SU-DHL-6 (cell line): ENCODE measurements at regions not wholly inside any gene's neighbourhood (a gene's known extent, or its start where the extent isn't known, plus 50 kb on each side); places are given as distances from the start of the nearest gene placed in this dataset.
"Not testable (repeated sequence)": the region's sequence is repeated elsewhere in the genome, so short reads cannot be mapped to it uniquely, and the experiment has no call there.

Experiments used
- H2AFZ ChIP-seq: fragments of 200-600 bp; sonication (generic); 2 replicates; pipeline ENCODE4 v1.6.1; 2014; ENCODE audit warnings: low read depth, mild to moderate bottlenecking, moderate library complexity, mixed read lengths, antibody characterized with exemption, low read length; ENCODE audit not compliant: severe bottlenecking
- H3F3A ChIP-seq: fragments of 200-600 bp; shearing (Covaris generic); 2 replicates; pipeline ENCODE4 v1.6.0; 2016; ENCODE audit warnings: antibody characterized with exemption, mild to moderate bottlenecking; ENCODE audit not compliant: insufficient read depth
- H3K27ac ChIP-seq: fragments of 200-600 bp; sonication (generic); 2 replicates; pipeline ENCODE4 v1.5.1; 2016; ENCODE audit warnings: low read depth, mild to moderate bottlenecking, low read length, moderate library complexity, mixed read lengths
- H3K27me3 ChIP-seq: fragments of 200-600 bp; sonication (generic), shearing (Covaris generic); 2 replicates; pipeline ENCODE4 v1.6.0; 2014; ENCODE audit warnings: mild to moderate bottlenecking, low read length
- H3K36me3 ChIP-seq: fragments of 200-600 bp; sonication (generic); 2 replicates; pipeline ENCODE4 v1.6.1; 2014; ENCODE audit warnings: mild to moderate bottlenecking, low read length, mixed read lengths
- H3K4me2 ChIP-seq: fragments of 300-600, 200-600 bp; shearing (Covaris generic), sonication (generic); 2 replicates; pipeline ENCODE4 v1.6.0; 2014; ENCODE audit warnings: low read length, low read depth, mild to moderate bottlenecking; ENCODE audit not compliant: poor library complexity, severe bottlenecking
- H3K4me3 ChIP-seq: fragments of 200-600 bp; sonication (generic); 2 replicates; pipeline ENCODE4 v1.5.1; 2014; ENCODE audit warnings: antibody characterized with exemption, low read length, mild to moderate bottlenecking, mixed read lengths; ENCODE audit not compliant: insufficient read depth, poor library complexity, severe bottlenecking
- H3K79me2 ChIP-seq: fragments of 200-600 bp; sonication (generic); 2 replicates; pipeline ENCODE4 v1.6.1; 2014; ENCODE audit warnings: mild to moderate bottlenecking, low read length, moderate library complexity; ENCODE audit not compliant: insufficient read depth
- H3K9ac ChIP-seq: fragments of 200-600 bp; sonication (generic); 2 replicates; pipeline ENCODE4 v1.7.0; 2014; ENCODE audit warnings: mild to moderate bottlenecking, low read length
- H3K9me2 ChIP-seq: fragments of 200-600 bp; sonication (generic); replicated peaks from 2 replicates; pipeline ENCODE4 v1.6.1; 2014; ENCODE audit warnings: low read length; ENCODE audit not compliant: insufficient read depth
- H3K9me3 ChIP-seq: fragments of 200-600 bp; sonication (generic); 2 replicates; pipeline ENCODE4 v1.6.1; 2014; ENCODE audit warnings: low read length, mixed read lengths; ENCODE audit not compliant: insufficient read depth
- H4K20me1 ChIP-seq: fragments of 200-600 bp; sonication (generic); 2 replicates; pipeline ENCODE4 v1.6.1; 2014; ENCODE audit warnings: low read depth, mild to moderate bottlenecking, antibody characterized with exemption, low read length, moderate library complexity, mixed read lengths
- CTCF ChIP-seq: fragments of 200-600 bp; sonication (generic); IDR thresholded peaks from one replicate; pipeline ENCODE4 v1.5.1; 2017; ENCODE audit warnings: antibody characterized with exemption, mild to moderate bottlenecking, low read length, moderate library complexity; ENCODE audit not compliant: insufficient read depth, poor library complexity, severe bottlenecking
- EZH2phosphoT487 ChIP-seq: fragments of 200-600 bp; sonication (generic), shearing (Covaris generic); conservative IDR thresholded peaks from 2 replicates; pipeline ENCODE4 v1.6.1; 2018; ENCODE audit warnings: mild to moderate bottlenecking, antibody characterized with exemption, low read length, moderate library complexity, mixed read lengths

DNA sequence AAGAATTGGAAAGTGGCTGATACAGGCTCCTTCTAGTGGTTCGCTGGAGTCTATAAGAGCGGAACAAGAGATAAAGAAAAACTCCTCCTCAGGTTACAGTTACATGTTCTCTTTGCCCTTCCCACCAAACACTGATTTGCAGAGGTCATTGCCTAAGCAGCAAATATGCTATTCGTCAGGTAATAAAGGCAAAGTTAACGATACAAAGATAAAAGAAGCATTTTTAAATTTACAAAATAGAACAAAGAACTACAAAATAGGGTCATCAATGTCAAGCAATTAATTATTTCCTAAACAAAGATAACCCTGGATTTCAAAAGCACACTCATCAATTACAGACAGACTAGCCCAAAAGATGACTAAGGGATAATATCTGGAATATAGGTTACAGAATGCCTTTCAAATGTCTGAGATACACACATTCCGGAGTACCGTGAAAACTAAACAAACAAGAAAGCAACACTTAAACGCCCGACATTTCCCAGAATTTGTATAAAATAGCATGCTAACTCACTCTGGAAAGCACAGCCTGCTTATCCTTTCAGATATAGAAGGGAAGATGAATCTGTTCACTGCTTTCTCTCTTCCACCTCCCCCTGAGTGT, 186.4 kb downstream of the MREG start:
- Histone ChIP-seq H3K4me2 (no peak overlapping the region), H3K27ac (no peak overlapping the region)

GRCh38 chr2:215826376-215826775, 187.0 kb downstream of the MREG start:
- H3K9me2 ChIP-seq, result no peaks in the 10 kb centered on the region
- no peaks in the 10 kb centered on the region for H4K20me1 ChIP-seq
- no peak for TF ChIP-seq CTCF
- TF ChIP-seq EZH2phosphoT487, result no peak
- no peak overlapping the region for H3K4me3 ChIP-seq
- no peak overlapping the region for H2AFZ ChIP-seq
- H3K4me2 ChIP-seq, result no peak overlapping the region
- no peaks in the 10 kb centered on the region for H3K79me2 ChIP-seq
- no peaks in the 10 kb centered on the region for H3F3A ChIP-seq
- no peaks in the 10 kb centered on the region for H3K9me3 ChIP-seq
- no peak overlapping the region for H3K27ac ChIP-seq
- H3K27me3 ChIP-seq, result no peaks in the 10 kb centered on the region
- H3K36me3 ChIP-seq, result no peaks in the 10 kb centered on the region
- H3K9ac ChIP-seq, result no peak overlapping the region

More for the DNA sequence above, 186.4 kb downstream of the MREG start:
- no peak overlapping the region for H3K9ac ChIP-seq
- no peaks in the 10 kb centered on the region for H3K36me3 ChIP-seq
- no peak overlapping the region for H3K4me3 ChIP-seq
- no peaks in the 10 kb centered on the region for H3K79me2 ChIP-seq
- H2AFZ ChIP-seq, result no peak overlapping the region
- no peaks in the 10 kb centered on the region for H3K9me2 ChIP-seq
- no peak for TF ChIP-seq EZH2phosphoT487
- no peak for TF ChIP-seq CTCF
- H4K20me1 ChIP-seq, result no peaks in the 10 kb centered on the region
- no peaks in the 10 kb centered on the region for H3K27me3 ChIP-seq
- no peaks in the 10 kb centered on the region for H3K9me3 ChIP-seq
- H3F3A ChIP-seq, result no peaks in the 10 kb centered on the region

- Histone ChIP-seq H3K27ac (no peak overlapping the region), H3K36me3 (no peaks in the 10 kb centered on the region), H3K4me2 (no peak overlapping the region), H3K9me3 (no peaks in the 10 kb centered on the region), H3K9me2 (no peaks in the 10 kb centered on the region), H3K4me3 (no peak overlapping the region), H3F3A (no peaks in the 10 kb centered on the region), H3K9ac (no peak overlapping the region), H2AFZ (no peak overlapping the region), H3K79me2 (no peaks in the 10 kb centered on the region), H3K27me3 (no peaks in the 10 kb centered on the region), H4K20me1 (no peaks in the 10 kb centered on the region)
- no peak for TF ChIP-seq EZH2phosphoT487
- no peak for TF ChIP-seq CTCF
Observed at GRCh38 chr2:215825707-215826106, 187.6 kb downstream of the MREG start.

GRCh38 chr2:215821298-215821697, 192.1 kb downstream of the MREG start:
- H3K27me3 ChIP-seq, H3K79me2 ChIP-seq: not testable (repeated sequence)

GRCh38 chr2:215819713-215820112, 193.6 kb downstream of the MREG start:
- H3K9ac ChIP-seq, H3K4me3 ChIP-seq, H3K36me3 ChIP-seq, H4K20me1 ChIP-seq, H2AFZ ChIP-seq, H3K79me2 ChIP-seq, H3K9me2 ChIP-seq, H3K4me2 ChIP-seq, H3K27ac ChIP-seq, H3K27me3 ChIP-seq, H3K9me3 ChIP-seq, H3F3A ChIP-seq: not testable (repeated sequence)

More at GRCh38 chr2:215821298-215821697, 192.1 kb downstream of the MREG start:
- H3K9ac ChIP-seq, H3K36me3 ChIP-seq, H3K27ac ChIP-seq, H4K20me1 ChIP-seq, H3K4me2 ChIP-seq, H3K9me2 ChIP-seq, H3K9me3 ChIP-seq, H3K4me3 ChIP-seq, H2AFZ ChIP-seq, H3F3A ChIP-seq: not testable (repeated sequence)
